ENCODE measurements at regions not wholly inside any gene's neighbourhood (a gene's known extent, or its start where the extent isn't known, plus 50 kb on each side); places are given as distances from the start of the nearest gene placed in this dataset.

DNA sequence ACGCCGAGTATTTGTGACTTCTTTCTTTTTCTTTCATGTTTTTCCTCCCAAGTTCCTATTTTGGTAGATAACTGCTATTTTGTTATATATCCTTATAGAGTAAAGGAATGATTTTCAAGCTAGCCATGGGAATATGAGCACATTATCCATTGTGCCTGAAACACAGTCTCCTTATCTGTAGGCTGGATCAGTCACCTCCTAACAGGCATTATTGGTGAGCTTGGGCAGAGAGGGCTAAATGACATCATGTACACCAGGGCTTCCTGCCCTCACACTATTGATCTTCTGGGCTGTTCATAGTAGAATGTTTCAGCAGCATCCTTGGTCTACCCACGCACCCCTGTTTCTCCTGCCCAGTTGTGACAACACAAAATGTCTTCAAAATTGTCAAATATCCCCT lies 88.1 kb upstream of the CTBP2 start:
- TF ChIP-seq, protein P1, sequence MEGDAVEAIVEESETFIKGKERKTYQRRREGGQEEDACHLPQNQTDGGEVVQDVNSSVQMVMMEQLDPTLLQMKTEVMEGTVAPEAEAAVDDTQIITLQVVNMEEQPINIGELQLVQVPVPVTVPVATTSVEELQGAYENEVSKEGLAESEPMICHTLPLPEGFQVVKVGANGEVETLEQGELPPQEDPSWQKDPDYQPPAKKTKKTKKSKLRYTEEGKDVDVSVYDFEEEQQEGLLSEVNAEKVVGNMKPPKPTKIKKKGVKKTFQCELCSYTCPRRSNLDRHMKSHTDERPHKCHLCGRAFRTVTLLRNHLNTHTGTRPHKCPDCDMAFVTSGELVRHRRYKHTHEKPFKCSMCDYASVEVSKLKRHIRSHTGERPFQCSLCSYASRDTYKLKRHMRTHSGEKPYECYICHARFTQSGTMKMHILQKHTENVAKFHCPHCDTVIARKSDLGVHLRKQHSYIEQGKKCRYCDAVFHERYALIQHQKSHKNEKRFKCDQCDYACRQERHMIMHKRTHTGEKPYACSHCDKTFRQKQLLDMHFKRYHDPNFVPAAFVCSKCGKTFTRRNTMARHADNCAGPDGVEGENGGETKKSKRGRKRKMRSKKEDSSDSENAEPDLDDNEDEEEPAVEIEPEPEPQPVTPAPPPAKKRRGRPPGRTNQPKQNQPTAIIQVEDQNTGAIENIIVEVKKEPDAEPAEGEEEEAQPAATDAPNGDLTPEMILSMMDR (conservative IDR thresholded peaks at IDR 0.05; ENCODE audit: low read length), result no peak
- TF ChIP-seq EZH2phosphoT487 (IDR thresholded peaks at IDR 0.05; ENCODE audit: borderline replicate concordance), result no peak
